ENCODE measurements at regions not wholly inside any gene's neighbourhood (a gene's known extent, or its start where the extent isn't known, plus 50 kb on each side); places are given as distances from the start of the nearest gene placed in this dataset.

DNA sequence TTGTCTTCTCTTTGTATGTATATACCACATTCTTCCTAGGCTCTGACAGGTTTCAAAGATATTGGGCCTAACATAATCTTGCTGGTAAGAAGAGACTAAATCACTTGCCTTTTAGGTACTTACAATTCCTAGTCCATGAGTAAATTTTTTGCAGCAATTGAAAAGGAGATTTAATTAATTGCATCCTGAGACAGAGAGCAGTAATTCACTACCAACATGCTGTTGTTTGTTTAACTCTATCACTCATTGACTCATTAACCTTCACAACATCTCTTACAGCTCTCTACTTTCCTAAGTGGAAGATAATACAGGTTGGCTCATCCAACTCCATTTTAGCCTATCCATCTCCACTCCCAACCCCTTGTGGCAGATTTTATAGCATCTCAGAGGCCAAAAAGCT lies 280.4 kb downstream of the ALDH8A1 start:
- H3K27ac ChIP-seq = no peak overlapping the region
- H3K4me3 ChIP-seq = no peak overlapping the region
- H3K36me3 ChIP-seq (ENCODE audit: low read depth) = no peaks in the 10 kb centered on the region
- H3K9ac ChIP-seq = no peak overlapping the region
- no peak overlapping the region for H3K4me2 ChIP-seq (ENCODE audit: unreplicated experiment)
- H3K79me2 ChIP-seq (ENCODE audit: insufficient read depth) = no peaks in the 10 kb centered on the region
- peaks cover 12% of the 10 kb centered on the region for H3K4me1 ChIP-seq (ENCODE audit: insufficient read depth)
- DNase-seq = no peak
- no peaks in the 10 kb centered on the region for H3K27me3 ChIP-seq (replicated peaks; ENCODE audit: insufficient read depth)
- H4K20me1 ChIP-seq (ENCODE audit: insufficient read depth) = no peaks in the 10 kb centered on the region
- H3K9me2 ChIP-seq (ENCODE audit: insufficient read depth) = no peaks in the 10 kb centered on the region
- no peak overlapping the region for H2AFZ ChIP-seq
- TF ChIP-seq EZH2phosphoT487 (IDR thresholded peaks at IDR 0.05; ENCODE audit: insufficient read depth, low read depth) (no peak), EZH2 (IDR thresholded peaks at IDR 0.05; ENCODE audit: insufficient read depth, poor library complexity, severe bottlenecking) (no peak)
- in situ Hi-C loops (cut with MboI) = no loop called here
- peaks cover 21% of the 10 kb centered on the region for H3F3A ChIP-seq (ENCODE audit: insufficient read depth)
- H3K9me3 ChIP-seq (ENCODE audit: low read depth) = no peaks in the 10 kb centered on the region

DNA sequence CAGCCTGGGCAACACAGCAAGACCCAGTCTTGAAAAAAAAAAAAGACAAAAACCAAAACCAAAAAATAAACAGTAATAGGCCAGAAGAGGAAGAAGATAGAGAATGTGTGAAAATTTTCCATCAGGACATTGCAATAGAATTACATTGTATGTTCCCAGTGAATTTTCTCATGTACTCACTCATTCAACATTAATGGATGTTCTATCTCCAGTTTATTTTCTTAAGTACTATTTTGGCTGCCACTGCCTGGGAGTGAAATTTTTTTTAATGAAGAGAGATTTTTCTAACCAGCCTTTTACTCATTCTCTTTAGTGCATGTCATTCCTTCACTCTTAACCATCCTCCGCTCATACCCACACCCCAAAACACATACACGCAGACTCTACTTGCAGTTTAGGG lies 282.8 kb downstream of the ALDH8A1 start:
- in situ Hi-C loops (cut with MboI) = no loop called here

DNA sequence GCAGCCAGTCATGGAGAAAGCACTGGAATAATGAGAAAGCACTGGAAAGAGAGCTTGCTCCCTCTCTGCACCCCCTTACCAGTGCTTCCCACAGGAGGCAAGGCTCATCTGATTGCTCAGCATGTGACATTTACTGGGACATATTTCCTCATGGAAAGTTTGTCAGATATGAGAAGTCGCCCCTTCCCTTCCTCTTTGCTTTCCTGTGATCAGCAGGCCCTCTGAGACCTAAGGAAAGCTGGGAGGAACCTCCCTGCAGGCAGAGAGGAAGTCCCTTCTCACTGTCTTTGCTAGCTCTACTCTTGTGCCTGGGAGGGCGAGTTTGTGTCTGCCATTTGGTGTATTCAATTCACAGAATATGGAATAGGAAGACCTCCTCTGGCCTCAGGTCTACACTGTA lies 283.8 kb downstream of the ALDH8A1 start:
- no peaks in the 10 kb centered on the region for H3K79me2 ChIP-seq (ENCODE audit: insufficient read depth)
- H3K36me3 ChIP-seq (ENCODE audit: low read depth) = no peaks in the 10 kb centered on the region
- H4K20me1 ChIP-seq (ENCODE audit: insufficient read depth) = no peaks in the 10 kb centered on the region
- no peak overlapping the region for H3K4me3 ChIP-seq
- no peaks in the 10 kb centered on the region for H3K9me3 ChIP-seq (ENCODE audit: low read depth)
- 89 to 93% methylated on average over 2 of the region's 2 CpGs for WGBS, 2 experiments (ENCODE audit: low coverage in 1 of 2, low lambda C conversion rate in 2 of 2, missing lambda C conversion rate in 2 of 2)
- H3K9me2 ChIP-seq (ENCODE audit: insufficient read depth) = no peaks in the 10 kb centered on the region
- TF ChIP-seq EZH2 (IDR thresholded peaks at IDR 0.05; ENCODE audit: insufficient read depth, poor library complexity, severe bottlenecking) (no peak), EZH2phosphoT487 (IDR thresholded peaks at IDR 0.05; ENCODE audit: insufficient read depth, low read depth) (no peak)
- H3K9ac ChIP-seq = no peak overlapping the region
- H2AFZ ChIP-seq = no peak overlapping the region
- H3F3A ChIP-seq (ENCODE audit: insufficient read depth) = no peaks in the 10 kb centered on the region
- H3K4me1 ChIP-seq (ENCODE audit: insufficient read depth) = no peaks in the 10 kb centered on the region
- no peaks in the 10 kb centered on the region for H3K27me3 ChIP-seq (replicated peaks; ENCODE audit: insufficient read depth)
- H3K27ac ChIP-seq = no peak overlapping the region
- no peak for DNase-seq
- in situ Hi-C loops (cut with MboI) = no loop called here
- H3K4me2 ChIP-seq (ENCODE audit: unreplicated experiment) = no peak overlapping the region

More for the DNA sequence above, 282.8 kb downstream of the ALDH8A1 start:
- DNase-seq = no peak
- Histone ChIP-seq H3K36me3 (ENCODE audit: low read depth) (no peaks in the 10 kb centered on the region), H3F3A (ENCODE audit: insufficient read depth) (no peaks in the 10 kb centered on the region), H2AFZ (no peak overlapping the region), H3K4me1 (ENCODE audit: insufficient read depth) (no peaks in the 10 kb centered on the region), H3K9me2 (ENCODE audit: insufficient read depth) (no peaks in the 10 kb centered on the region), H3K9ac (no peak overlapping the region), H3K27me3 (replicated peaks; ENCODE audit: insufficient read depth) (no peaks in the 10 kb centered on the region), H3K9me3 (ENCODE audit: low read depth) (no peaks in the 10 kb centered on the region), H3K4me3 (no peak overlapping the region), H3K79me2 (ENCODE audit: insufficient read depth) (no peaks in the 10 kb centered on the region), H3K4me2 (ENCODE audit: unreplicated experiment) (no peak overlapping the region), H4K20me1 (ENCODE audit: insufficient read depth) (no peaks in the 10 kb centered on the region), H3K27ac (no peak overlapping the region)
- TF ChIP-seq EZH2 (IDR thresholded peaks at IDR 0.05; ENCODE audit: insufficient read depth, poor library complexity, severe bottlenecking) (no peak), EZH2phosphoT487 (IDR thresholded peaks at IDR 0.05; ENCODE audit: insufficient read depth, low read depth) (no peak)
- 88 to 95% methylated on average over 2 of the region's 2 CpGs for WGBS, 2 experiments (ENCODE audit: low coverage in 1 of 2, low lambda C conversion rate in 2 of 2, missing lambda C conversion rate in 2 of 2)

DNA sequence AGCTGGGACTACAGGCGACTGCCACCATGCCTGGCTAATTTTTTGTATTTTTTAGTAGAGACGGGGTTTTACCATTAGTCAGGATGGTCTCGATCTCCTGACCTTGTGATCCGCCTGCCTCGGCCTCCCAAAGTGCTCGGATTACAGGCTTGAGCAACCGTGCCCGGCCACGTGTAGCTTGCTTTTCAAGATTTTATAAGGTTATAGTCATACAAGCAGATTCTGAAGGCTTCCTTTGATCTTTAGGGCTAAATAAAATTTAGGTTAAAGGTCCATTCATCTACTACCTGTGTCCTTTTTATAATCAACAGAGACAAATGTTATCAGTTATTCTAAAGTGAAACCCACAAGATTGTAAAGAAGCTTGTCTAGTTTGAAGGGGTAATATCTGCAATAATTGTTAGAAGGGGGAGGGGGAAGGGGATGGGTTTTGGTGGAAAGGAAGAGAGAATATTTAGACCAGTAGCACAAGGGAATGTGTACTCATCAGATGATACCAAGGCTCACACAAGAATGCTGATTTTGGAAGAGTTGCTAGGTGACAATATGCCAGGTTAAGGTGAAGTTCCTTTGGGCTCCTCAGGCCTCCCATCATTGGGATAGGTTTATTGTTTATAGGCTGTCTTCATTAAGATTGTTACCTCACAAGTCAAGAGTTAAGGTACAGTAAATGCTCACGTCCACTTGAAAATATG lies 284.7 kb downstream of the ALDH8A1 start:
- no peaks in the 10 kb centered on the region for H3K79me2 ChIP-seq (ENCODE audit: insufficient read depth)
- no peaks in the 10 kb centered on the region for H3K9me2 ChIP-seq (ENCODE audit: insufficient read depth)
- no peak overlapping the region for H3K27ac ChIP-seq
- no peak for DNase-seq
- no peaks in the 10 kb centered on the region for H4K20me1 ChIP-seq (ENCODE audit: insufficient read depth)
- no peaks in the 10 kb centered on the region for H3K9me3 ChIP-seq (ENCODE audit: low read depth)
- in situ Hi-C loops (cut with MboI) = no loop called here
- no peak overlapping the region for H2AFZ ChIP-seq
- no peaks in the 10 kb centered on the region for H3K4me1 ChIP-seq (ENCODE audit: insufficient read depth)
- no peaks in the 10 kb centered on the region for H3K36me3 ChIP-seq (ENCODE audit: low read depth)
- no peak overlapping the region for H3K9ac ChIP-seq
- WGBS, 2 experiments (ENCODE audit: low coverage in 1 of 2, low lambda C conversion rate in 2 of 2, missing lambda C conversion rate in 2 of 2) = 92 to 95% methylated on average over 10 of the region's 10 CpGs
- no peak overlapping the region for H3K4me2 ChIP-seq (ENCODE audit: unreplicated experiment)
- no peaks in the 10 kb centered on the region for H3K27me3 ChIP-seq (replicated peaks; ENCODE audit: insufficient read depth)
- H3F3A ChIP-seq (ENCODE audit: insufficient read depth) = no peaks in the 10 kb centered on the region
- TF ChIP-seq EZH2 (IDR thresholded peaks at IDR 0.05; ENCODE audit: insufficient read depth, poor library complexity, severe bottlenecking) (no peak), EZH2phosphoT487 (IDR thresholded peaks at IDR 0.05; ENCODE audit: insufficient read depth, low read depth) (no peak)
- no peak overlapping the region for H3K4me3 ChIP-seq
